Caco-2 (cell line): ENCODE measurements at regions not wholly inside any gene's neighbourhood (a gene's known extent, or its start where the extent isn't known, plus 50 kb on each side); places are given as distances from the start of the nearest gene placed in this dataset.

ENCODE experiments used
- BruUV-seq: library from RNA; stranded (reverse); fragments of 400-500 nt; replicated peaks from 2 replicates; lab custom pipeline; 2021; lab: Mats Ljungman, UMichigan
- CTCF ChIA-PET: fragments of 300-600 bp; sonication (Branson Sonifier 250); formaldehyde crosslinking; loops from one replicate; lab custom pipeline; 2022; ENCODE audit warnings: antibody characterized with exemption; lab: Charles Lee
- POLR2A ChIA-PET: fragments of 300-600 bp; sonication (Branson Sonifier 250); formaldehyde crosslinking; loops from one replicate; lab custom pipeline; 2022; ENCODE audit warnings: antibody characterized with exemption; lab: Charles Lee
- DNase-seq, 2 experiments: peaks; one replicate each; pipeline versions ENCODE4 v3.0.0 to v3.0.0-alpha.2; 2020 to 2022
- H3K27me3 ChIP-seq: replicated peaks from 2 replicates; pipeline ENCODE4 v1.6.0; 2011; ENCODE audit warnings: low read length; ENCODE audit not compliant: control insufficient read depth, insufficient read depth
- H3K36me3 ChIP-seq: 2 replicates; pipeline ENCODE4 v1.5.1; 2011; ENCODE audit warnings: low read length; ENCODE audit not compliant: control insufficient read depth, insufficient read depth
- H3K4me1 ChIP-seq: fragments of 250-450 bp; sonication (Bioruptor Pico); 2 replicates; pipeline ENCODE4 v1.5.1; 2020; ENCODE audit warnings: mild to moderate bottlenecking
- H3K4me3 ChIP-seq: 2 replicates; pipeline ENCODE4 v1.5.1; 2011; ENCODE audit warnings: low read depth, mild to moderate bottlenecking, control low read depth, low read length
- H3K9me3 ChIP-seq: fragments of 250-450 bp; sonication (Bioruptor Pico); 2 replicates; pipeline ENCODE4 v1.5.1; 2020; ENCODE audit warnings: mild to moderate bottlenecking, moderate library complexity
- H3K27ac Mint-ChIP-seq: one replicate; pipeline ENCODE4 v1.8.0; 2022; ENCODE audit warnings: mixed read lengths; ENCODE audit not compliant: unreplicated experiment
- H3K27me3 Mint-ChIP-seq: one replicate; pipeline ENCODE4 v1.8.0; 2022; ENCODE audit warnings: mixed read lengths; ENCODE audit not compliant: insufficient read depth, unreplicated experiment
- H3K36me3 Mint-ChIP-seq: one replicate; pipeline ENCODE4 v1.8.0; 2022; ENCODE audit warnings: mild to moderate bottlenecking, mixed read lengths; ENCODE audit not compliant: insufficient read depth, unreplicated experiment
- H3K4me1 Mint-ChIP-seq: one replicate; pipeline ENCODE4 v1.8.0; 2022; ENCODE audit warnings: low read depth, mixed read lengths; ENCODE audit not compliant: unreplicated experiment
- H3K4me3 Mint-ChIP-seq: one replicate; pipeline ENCODE4 v1.8.0; 2022; ENCODE audit warnings: mild to moderate bottlenecking, moderate library complexity, mixed read lengths; ENCODE audit not compliant: unreplicated experiment
- H3K9me3 Mint-ChIP-seq: one replicate; pipeline ENCODE4 v1.8.0; 2022; ENCODE audit warnings: mixed read lengths; ENCODE audit not compliant: unreplicated experiment
- CTCF ChIP-seq, 2 experiments: fragments of 200-600 bp in 1 of 2; IDR thresholded peaks; 1 replicate in 1 of 2; 2 replicates in 1 of 2; pipeline versions ENCODE4 v1.5.1 to v1.8.0; 2011 to 2022; ENCODE audit warnings: antibody characterized with exemption in 1 of 2, control low read depth in 1 of 2, inconsistent platforms in 1 of 2, low read depth in 1 of 2, low read length in 1 of 2, mild to moderate bottlenecking in 1 of 2, moderate library complexity in 1 of 2; ENCODE audit not compliant: insufficient read depth in 1 of 2, severe bottlenecking in 1 of 2, unreplicated experiment in 1 of 2
- intact Hi-C: fragments of 100-400 bp; cut with micrococcal nuclease; formaldehyde crosslinking; loops from one replicate; pipeline ENCODE4 v1.10.0; 2022; ENCODE audit not compliant: unreplicated experiment

- no peaks in the 10 kb centered on the region for H3K9me3 Mint-ChIP-seq
- DNase-seq: no peak
- ChIA-PET CTCF (no interaction called here), POLR2A (no interaction called here)
- TF ChIP-seq CTCF (IDR thresholded peaks at IDR 0.05; ENCODE audit: insufficient read depth in 1 of 2, low read depth in 1 of 2, low read length in 1 of 2, severe bottlenecking in 1 of 2, unreplicated experiment in 1 of 2): no peak
- Histone ChIP-seq H3K9me3 (no peaks in the 10 kb centered on the region), H3K4me3 (no peak overlapping the region), H3K4me1 (no peaks in the 10 kb centered on the region), H3K36me3 (no peaks in the 10 kb centered on the region), H3K27me3 (no peaks in the 10 kb centered on the region)
- H3K27ac Mint-ChIP-seq: no peak overlapping the region
- H3K4me3 Mint-ChIP-seq: no peak overlapping the region
- peaks cover 5% of the 10 kb centered on the region for H3K27me3 Mint-ChIP-seq
- no peaks in the 10 kb centered on the region for H3K4me1 Mint-ChIP-seq
- BruUV-seq: no TSS peak
- H3K36me3 Mint-ChIP-seq: no peaks in the 10 kb centered on the region
- intact Hi-C loops: no loop called here
These were observed 53.5 kb upstream of the CHODL start for GRCh38 chr21:18191139-18191538.

- intact Hi-C loops: no loop called here
- TF ChIP-seq CTCF (IDR thresholded peaks at IDR 0.05; ENCODE audit: insufficient read depth in 1 of 2, low read depth in 1 of 2, low read length in 1 of 2, severe bottlenecking in 1 of 2, unreplicated experiment in 1 of 2): no peak
- no TSS peak for BruUV-seq
- no peak for DNase-seq
- Histone ChIP-seq H3K4me3 (no peak overlapping the region), H3K27me3 (no peaks in the 10 kb centered on the region), H3K9me3 (no peaks in the 10 kb centered on the region), H3K4me1 (no peaks in the 10 kb centered on the region), H3K36me3 (no peaks in the 10 kb centered on the region)
- POLR2A ChIA-PET: no interaction called here
- Mint-ChIP-seq H3K27ac (no peak overlapping the region), H3K27me3 (peaks cover 3% of the 10 kb centered on the region), H3K4me1 (no peaks in the 10 kb centered on the region), H3K4me3 (no peak overlapping the region), H3K9me3 (no peaks in the 10 kb centered on the region), H3K36me3 (no peaks in the 10 kb centered on the region)
- CTCF ChIA-PET: no interaction called here
These were observed 66.1 kb upstream of the CHODL start for GRCh38 chr21:18178509-18178908.

GRCh38 chr21:18174370-18174769 is 70.3 kb upstream of the CHODL start:
- no peak overlapping the region for H3K4me3 ChIP-seq
- no peaks in the 10 kb centered on the region for H3K36me3 ChIP-seq
- no peak for DNase-seq
- Mint-ChIP-seq H3K27me3 (peaks cover 3% of the 10 kb centered on the region), H3K27ac (no peak overlapping the region), H3K4me3 (no peak overlapping the region), H3K9me3 (no peaks in the 10 kb centered on the region), H3K4me1 (no peaks in the 10 kb centered on the region), H3K36me3 (no peaks in the 10 kb centered on the region)
- TF ChIP-seq CTCF (IDR thresholded peaks at IDR 0.05; ENCODE audit: insufficient read depth in 1 of 2, low read depth in 1 of 2, low read length in 1 of 2, severe bottlenecking in 1 of 2, unreplicated experiment in 1 of 2): no peak
- no peaks in the 10 kb centered on the region for H3K27me3 ChIP-seq
- no peaks in the 10 kb centered on the region for H3K4me1 ChIP-seq
- CTCF ChIA-PET: no interaction called here
- POLR2A ChIA-PET: no interaction called here
- H3K9me3 ChIP-seq: no peaks in the 10 kb centered on the region
- intact Hi-C loops: no loop called here
- no TSS peak for BruUV-seq
